ENCODE measurements at regions not wholly inside any gene's neighbourhood (a gene's known extent, or its start where the extent isn't known, plus 50 kb on each side); places are given as distances from the start of the nearest gene placed in this dataset.

GRCh38 chr13:21319869-21320641, 139.0 kb downstream of the ZDHHC20 start:
- H3K4me3 Mint-ChIP-seq: no peak overlapping the region
- ATAC-seq (no peak), DNase-seq (no peak)
- H3K27me3 Mint-ChIP-seq (ENCODE audit: low read depth): no peaks in the 10 kb centered on the region
- H3K36me3 Mint-ChIP-seq (ENCODE audit: insufficient read depth): peaks cover 10% of the 10 kb centered on the region
- H3K4me1 Mint-ChIP-seq (ENCODE audit: low read depth): no peaks in the 10 kb centered on the region
- H3K9me3 Mint-ChIP-seq: no peaks in the 10 kb centered on the region

GRCh38 chr13:21320642-21321034, 138.5 kb downstream of the ZDHHC20 start:
- H3K27me3 Mint-ChIP-seq (ENCODE audit: low read depth): no peaks in the 10 kb centered on the region
- no peak for ATAC-seq
- H3K9me3 Mint-ChIP-seq: no peaks in the 10 kb centered on the region
- DNase-seq: no peak
- peaks cover 10% of the 10 kb centered on the region for H3K36me3 Mint-ChIP-seq (ENCODE audit: insufficient read depth)
- no peak overlapping the region for H3K4me3 Mint-ChIP-seq
- no peaks in the 10 kb centered on the region for H3K4me1 Mint-ChIP-seq (ENCODE audit: low read depth)

- ATAC-seq: no peak
- Mint-ChIP-seq H3K27me3 (ENCODE audit: low read depth) (no peaks in the 10 kb centered on the region), H3K36me3 (ENCODE audit: insufficient read depth) (peaks cover 13% of the 10 kb centered on the region), H3K9me3 (no peaks in the 10 kb centered on the region), H3K4me1 (ENCODE audit: low read depth) (peaks cover 2% of the 10 kb centered on the region), H3K4me3 (no peak overlapping the region)
- no peak for DNase-seq
Measured at GRCh38 chr13:21321269-21321668, 137.8 kb downstream of the ZDHHC20 start.

- no peak overlapping the region for H3K4me3 Mint-ChIP-seq
- ATAC-seq (no peak), DNase-seq (no peak)
- H3K27me3 Mint-ChIP-seq (ENCODE audit: low read depth): no peaks in the 10 kb centered on the region
- peaks cover 2% of the 10 kb centered on the region for H3K4me1 Mint-ChIP-seq (ENCODE audit: low read depth)
- no peaks in the 10 kb centered on the region for H3K9me3 Mint-ChIP-seq
- peaks cover 13% of the 10 kb centered on the region for H3K36me3 Mint-ChIP-seq (ENCODE audit: insufficient read depth)
Measured at GRCh38 chr13:21322327-21322965, 136.7 kb downstream of the ZDHHC20 start.
